AML-193 (cell line): ENCODE measurements at regions not wholly inside any gene's neighbourhood (a gene's known extent, or its start where the extent isn't known, plus 50 kb on each side); places are given as distances from the start of the nearest gene placed in this dataset.

Source experiments
- DNase-seq, 2 experiments: peaks; one replicate each; lab custom pipeline; 2025; lab: John Stamatoyannopoulos, UW

- DNase-seq, result no peak
Measured at GRCh38 chrX:16496175-16496574, 153.8 kb upstream of the S100G start.

GRCh38 chrX:16511796-16512776 lies 137.9 kb upstream of the S100G start:
- DNase-seq, result no peak

GRCh38 chrX:16516232-16516876 lies 133.6 kb upstream of the S100G start:
- DNase-seq, result no peak

GRCh38 chrX:16517039-16517605 lies 132.8 kb upstream of the S100G start:
- no peak for DNase-seq

- DNase-seq, result no peak
Measured at GRCh38 chrX:16518131-16518530, 131.8 kb upstream of the S100G start.

- DNase-seq, result no peak
Measured at GRCh38 chrX:16524316-16524715, 125.6 kb upstream of the S100G start.

GRCh38 chrX:16526003-16526402 lies 124.0 kb upstream of the S100G start:
- DNase-seq, result no peak

- DNase-seq, result no peak
Measured at GRCh38 chrX:16528620-16529019, 121.3 kb upstream of the S100G start.
